B cell (primary cell): ENCODE measurements at regions not wholly inside any gene's neighbourhood (a gene's known extent, or its start where the extent isn't known, plus 50 kb on each side); places are given as distances from the start of the nearest gene placed in this dataset.

Experiments used
- ATAC-seq: fragments of 200-7000 bp; cut with Tn5 transposase; one replicate; pipeline ENCODE4 v1.10.0; 2021; ENCODE audit warnings: low read depth, mild to moderate bottlenecking, moderate number of reproducible peaks, moderate library complexity
- CTCF ChIA-PET: fragments of 350-600 bp; sonication (Branson Sonifier 250); formaldehyde crosslinking; loops from one replicate; lab custom pipeline; 2021; ENCODE audit warnings: antibody characterized with exemption, inconsistent platforms; lab: Charles Lee
- POLR2A ChIA-PET: fragments of 350-600 bp; sonication (Branson Sonifier 250); formaldehyde crosslinking; loops from one replicate; lab custom pipeline; 2021; ENCODE audit warnings: antibody characterized with exemption; lab: Charles Lee
- DNase-seq: peaks from one replicate; pipeline ENCODE4 v3.0.0; 2013
- H2AFZ ChIP-seq: 2 replicates; pipeline ENCODE4 v1.6.1; 2012; ENCODE audit warnings: mild to moderate bottlenecking, low read depth, low read length; ENCODE audit not compliant: insufficient read depth, poor library complexity, severe bottlenecking
- H3K27ac ChIP-seq, 2 donors: 1 replicate in 1 of 2; 2 replicates in 1 of 2; pipeline ENCODE4 v1.5.1; 2012 to 2013; ENCODE audit warnings: low read length in 2 of 2, mild to moderate bottlenecking in 2 of 2, moderate library complexity in 1 of 2
- H3K27me3 ChIP-seq, 4 experiments: fragments of 200-600 bp in 1 of 4; sonication (generic) in 1 of 4; replicated peaks in 1 of 4; 1 replicate in 2 of 4; 2 replicates in 2 of 4; pipeline versions ENCODE4 v1.6.1 to v1.7.0; 2013 to 2016; ENCODE audit warnings: low read length in 3 of 4, mild to moderate bottlenecking in 2 of 4, mixed read lengths in 1 of 4, moderate library complexity in 1 of 4; ENCODE audit not compliant: insufficient read depth in 4 of 4, control insufficient read depth in 3 of 4; ENCODE audit errors: control extremely low read depth in 1 of 4
- H3K36me3 ChIP-seq, 2 experiments: replicated peaks in 1 of 2; 1 replicate in 1 of 2; 2 replicates in 1 of 2; pipeline versions ENCODE4 v1.6.1 to v1.7.1; 2013; ENCODE audit warnings: low read length in 1 of 2; ENCODE audit not compliant: insufficient read depth in 2 of 2, control insufficient read depth in 1 of 2; ENCODE audit errors: control extremely low read depth in 1 of 2, extremely low read depth in 1 of 2
- H3K4me1 ChIP-seq, 2 donors: fragments of 200-600 bp in 1 of 2; sonication (generic) in 1 of 2; 1 replicate in 1 of 2; 2 replicates in 1 of 2; pipeline versions ENCODE4 v1.5.1 to v1.6.1; 2013 to 2017; ENCODE audit warnings: low read length in 2 of 2; ENCODE audit not compliant: control insufficient read depth in 2 of 2, insufficient read depth in 2 of 2
- H3K4me2 ChIP-seq: replicated peaks from 2 replicates; pipeline ENCODE3; 2012; ENCODE audit warnings: mild to moderate bottlenecking, low read depth, low read length; ENCODE audit not compliant: poor library complexity, severe bottlenecking
- H3K4me3 ChIP-seq, 5 experiments: fragments of 200-600 bp in 1 of 5; sonication (generic) in 1 of 5; 1 replicate in 3 of 5; 2 replicates in 2 of 5; pipeline versions ENCODE4 v1.5.1 to v1.7.0; 2011 to 2016; ENCODE audit warnings: low read length in 4 of 5, mild to moderate bottlenecking in 4 of 5, low read depth in 2 of 5, control low read depth in 1 of 5, moderate library complexity in 1 of 5; ENCODE audit not compliant: insufficient read depth in 1 of 5; ENCODE audit errors: control extremely low read depth in 1 of 5, extremely low read depth in 1 of 5
- H3K79me2 ChIP-seq: fragments of 200-600 bp; sonication (generic); one replicate; pipeline ENCODE4 v1.6.0; 2016; ENCODE audit warnings: low read length; ENCODE audit not compliant: control insufficient read depth, insufficient read depth
- H3K9ac ChIP-seq: fragments of 200-600 bp; sonication (generic); 2 replicates; pipeline ENCODE4 v1.6.1; 2017; ENCODE audit warnings: mild to moderate bottlenecking, low read length, moderate library complexity
- H3K9me3 ChIP-seq, 3 donors: one replicate each; pipeline versions ENCODE4 v1.6.1 to v1.7.1; 2013; ENCODE audit warnings: low read length in 2 of 3; ENCODE audit not compliant: control insufficient read depth in 2 of 3, insufficient read depth in 1 of 3; ENCODE audit errors: control extremely low read depth in 1 of 3
- H4K20me1 ChIP-seq: 2 replicates; pipeline ENCODE4 v1.6.0; 2012; ENCODE audit warnings: mild to moderate bottlenecking, low read length; ENCODE audit not compliant: insufficient read depth, control insufficient read depth, poor library complexity, severe bottlenecking
- H3K27ac Mint-ChIP-seq: one replicate; pipeline ENCODE4 v1.8.0; 2021; ENCODE audit warnings: mixed read lengths
- H3K27me3 Mint-ChIP-seq: one replicate; pipeline ENCODE4 v1.8.0; 2021; ENCODE audit warnings: mixed read lengths
- H3K4me1 Mint-ChIP-seq: one replicate; pipeline ENCODE4 v1.8.0; 2021; ENCODE audit warnings: mixed read lengths
- H3K4me3 Mint-ChIP-seq: one replicate; pipeline ENCODE4 v1.8.0; 2021; ENCODE audit warnings: mixed read lengths
- H3K9me3 Mint-ChIP-seq: one replicate; pipeline ENCODE4 v1.8.0; 2022; ENCODE audit warnings: mixed read lengths; ENCODE audit not compliant: insufficient read depth
- CTCF ChIP-seq: fragments of 200-600 bp; IDR thresholded peaks from one replicate; pipeline ENCODE4 v1.8.0; 2022; ENCODE audit warnings: antibody characterized with exemption, mild to moderate bottlenecking
- EZH2 ChIP-seq: IDR thresholded peaks from 2 replicates; pipeline ENCODE4 v1.6.1; 2012; ENCODE audit warnings: borderline replicate concordance, low read depth, mild to moderate bottlenecking, moderate library complexity, low read length; ENCODE audit not compliant: insufficient read depth, poor library complexity, severe bottlenecking
- WGBS: methylation state at CpG from one replicate; pipeline ENCODE4 v1.1.5; 2013; ENCODE audit warnings: missing lambda C conversion rate; ENCODE audit not compliant: insufficient coverage; 5-methylcytosine and 5-hydroxymethylcytosine counted together
- intact Hi-C: fragments of 100-400 bp; cut with micrococcal nuclease; formaldehyde crosslinking; loops from one replicate; pipeline ENCODE4 v1.10.0; 2022

GRCh38 chr13:99055735-99056134 is 77.9 kb upstream of the DOCK9 start:
- Histone ChIP-seq H3K27me3 (peaks cover 0 to 24% (median 5%) of the 10 kb centered on the region in 4 experiments), H3K27ac (no peak overlapping the region), H3K9ac (no peak overlapping the region), H3K4me1 (peaks cover 19 to 22% of the 10 kb centered on the region in 2 donors), H2AFZ (no peak overlapping the region), H3K36me3 (no peaks in the 10 kb centered on the region), H3K79me2 (no peaks in the 10 kb centered on the region), H3K9me3 (no peaks in the 10 kb centered on the region), H3K4me2 (no peak overlapping the region), H3K4me3 (no peak overlapping the region), H4K20me1 (peaks cover 6% of the 10 kb centered on the region)
- no peak for TF ChIP-seq EZH2
- TF ChIP-seq CTCF, result no peak
- ChIA-PET POLR2A (no interaction called here), CTCF (interaction anchor here (0.9 kb wide), 1 partner anchor 9 kb away, joined by 3 read pairs; no protein-coding TSS in a partner anchor)
- 89% methylated on average over 1 of the region's 1 CpG for WGBS
- ATAC-seq (no peak), DNase-seq (no peak)
- no peak overlapping the region for H3K27ac Mint-ChIP-seq
- H3K9me3 Mint-ChIP-seq, result no peaks in the 10 kb centered on the region
- H3K4me3 Mint-ChIP-seq, result no peak overlapping the region
- H3K4me1 Mint-ChIP-seq, result peaks cover 41% of the 10 kb centered on the region
- H3K27me3 Mint-ChIP-seq, result peaks cover 34% of the 10 kb centered on the region
- intact Hi-C loops, result no loop called here

- H3K4me3 ChIP-seq, result no peak overlapping the region
- no peaks in the 10 kb centered on the region for H3K36me3 ChIP-seq
- no peak overlapping the region for H3K4me2 ChIP-seq
- no peak overlapping the region for H3K27ac ChIP-seq
- ChIA-PET CTCF (interaction anchor here (0.9 kb wide), 1 partner anchor 8 kb away, joined by 3 read pairs; no protein-coding TSS in a partner anchor), POLR2A (no interaction called here)
- Mint-ChIP-seq H3K9me3 (no peaks in the 10 kb centered on the region), H3K27me3 (peaks cover 26% of the 10 kb centered on the region), H3K4me1 (peaks cover 34% of the 10 kb centered on the region), H3K27ac (no peak overlapping the region), H3K4me3 (no peak overlapping the region)
- H3K79me2 ChIP-seq, result no peaks in the 10 kb centered on the region
- H2AFZ ChIP-seq, result no peak overlapping the region
- peaks cover 11 to 14% of the 10 kb centered on the region in 2 donors for H3K4me1 ChIP-seq
- H3K9me3 ChIP-seq, result no peaks in the 10 kb centered on the region
- no peaks in the 10 kb centered on the region for H4K20me1 ChIP-seq
- peaks cover 0 to 20% (median 3%) of the 10 kb centered on the region in 4 experiments for H3K27me3 ChIP-seq
- WGBS, result 83% methylated on average over 7 of the region's 7 CpGs
- ATAC-seq (no peak), DNase-seq (no peak)
- TF ChIP-seq EZH2 (no peak), CTCF (no peak)
- intact Hi-C loops, result no loop called here
- no peak overlapping the region for H3K9ac ChIP-seq
Observed at GRCh38 chr13:99056381-99057014, 78.6 kb upstream of the DOCK9 start.
